H1 (cell line): ENCODE measurements at regions not wholly inside any gene's neighbourhood (a gene's known extent, or its start where the extent isn't known, plus 50 kb on each side); places are given as distances from the start of the nearest gene placed in this dataset.

ENCODE experiments used
- CTCF ChIA-PET: fragments of 300-600 bp; sonication (Branson Sonifier 250); formaldehyde crosslinking; loops from one replicate; lab custom pipeline; 2021; ENCODE audit not compliant: partially characterized antibody; lab: Charles Lee
- POLR2A ChIA-PET: fragments of 300-600 bp; sonication (Branson Sonifier 250); formaldehyde crosslinking; loops from one replicate; lab custom pipeline; 2021; ENCODE audit warnings: inconsistent platforms; ENCODE audit not compliant: partially characterized antibody; lab: Charles Lee
- DNase-seq, 2 experiments: peaks; one replicate each; pipeline versions ENCODE4 v3.0.0 to v3.0.0-alpha.2; 2010 to 2022; ENCODE audit warnings: low spot score in 2 of 2, low read depth in 1 of 2, mixed read lengths in 1 of 2
- FAIRE-seq: peaks from 2 replicates; lab custom pipeline; 2011; peaks lifted over from hg19 to GRCh38; lab: Jason Lieb, UNC
- H2AFZ ChIP-seq: 2 replicates; pipeline ENCODE4 v1.8.1; 2012; ENCODE audit warnings: low read length, inconsistent platforms
- H2AK5ac ChIP-seq: 2 replicates; pipeline ENCODE4 v1.6.1; 2013; ENCODE audit warnings: low read depth, low read length
- H2BK120ac ChIP-seq: replicated peaks from 2 replicates; pipeline ENCODE3; 2013; ENCODE audit warnings: low read depth, low read length, inconsistent platforms
- H2BK12ac ChIP-seq: 2 replicates; pipeline ENCODE4 v1.6.1; 2013; ENCODE audit warnings: low read depth, low read length
- H2BK15ac ChIP-seq: 2 replicates; pipeline ENCODE4 v1.6.1; 2013; ENCODE audit warnings: low read length
- H2BK20ac ChIP-seq: 2 replicates; pipeline ENCODE4 v1.6.1; 2013; ENCODE audit warnings: low read length
- H2BK5ac ChIP-seq: 2 replicates; pipeline ENCODE4 v1.6.1; 2013; ENCODE audit warnings: low read depth, low read length
- H3K14ac ChIP-seq: 2 replicates; pipeline ENCODE4 v1.6.1; 2013; ENCODE audit warnings: inconsistent platforms; ENCODE audit not compliant: insufficient read length
- H3K18ac ChIP-seq: 2 replicates; pipeline ENCODE4 v1.6.1; 2013; ENCODE audit warnings: low read length; ENCODE audit errors: extremely low read depth
- H3K23ac ChIP-seq: 2 replicates; pipeline ENCODE4 v1.6.1; 2013; ENCODE audit warnings: inconsistent platforms; ENCODE audit not compliant: insufficient read length
- H3K23me2 ChIP-seq: 2 replicates; pipeline ENCODE4 v1.6.1; 2013; ENCODE audit warnings: low read depth, low read length
- H3K27ac ChIP-seq: 2 replicates; pipeline ENCODE4 v1.6.1; 2011; ENCODE audit warnings: low read depth, low read length, inconsistent platforms
- H3K27me3 ChIP-seq, 4 experiments: replicated peaks in 1 of 4; 1 replicate in 1 of 4; 2 replicates in 3 of 4; pipeline versions ENCODE4 v1.6.1 to v1.8.1; 2011 to 2013; ENCODE audit warnings: low read length in 3 of 4, mild to moderate bottlenecking in 3 of 4, inconsistent platforms in 2 of 4, mixed read lengths in 2 of 4, moderate library complexity in 1 of 4; ENCODE audit not compliant: control insufficient read depth in 3 of 4, insufficient read depth in 3 of 4; ENCODE audit errors: extremely low read depth in 1 of 4
- H3K36me3 ChIP-seq, 4 experiments: 2 replicates each; pipeline versions ENCODE4 v1.6.1 to v1.8.1; 2011 to 2013; ENCODE audit warnings: mild to moderate bottlenecking in 4 of 4, low read length in 3 of 4, moderate library complexity in 2 of 4, control low read depth in 1 of 4, inconsistent platforms in 1 of 4; ENCODE audit not compliant: insufficient read depth in 4 of 4, control insufficient read depth in 2 of 4
- H3K4ac ChIP-seq: replicated peaks from 2 replicates; pipeline ENCODE3; 2013; ENCODE audit warnings: low read length, low read depth, mixed read lengths, inconsistent platforms; ENCODE audit not compliant: insufficient read length
- H3K4me1 ChIP-seq, 4 experiments: replicated peaks in 1 of 4; 1 replicate in 1 of 4; 2 replicates in 3 of 4; pipeline versions ENCODE4 v1.6.1 to v1.8.1; 2011 to 2013; ENCODE audit warnings: low read length in 3 of 4, inconsistent platforms in 2 of 4, mixed read lengths in 1 of 4; ENCODE audit not compliant: insufficient read depth in 4 of 4, control insufficient read depth in 3 of 4
- H3K4me2 ChIP-seq, 2 experiments: 2 replicates each; pipeline versions ENCODE4 v1.6.1 to v1.8.1; 2011 to 2013; ENCODE audit warnings: low read depth in 2 of 2, low read length in 2 of 2, control low read depth in 1 of 2, inconsistent platforms in 1 of 2, mild to moderate bottlenecking in 1 of 2; ENCODE audit not compliant: insufficient read depth in 1 of 2
- H3K4me3 ChIP-seq, 4 experiments: fragments of 200-600, 300-600 bp in 1 of 4; sonication (generic), shearing (Covaris generic), sonication (Bioruptor Twin) in 1 of 4; 2 replicates each; pipeline versions ENCODE4 v1.5.1 to v1.8.1; 2011 to 2016; ENCODE audit warnings: low read length in 4 of 4, low read depth in 3 of 4, control low read depth in 2 of 4, inconsistent platforms in 2 of 4, mild to moderate bottlenecking in 2 of 4, mixed read lengths in 1 of 4, moderate library complexity in 1 of 4; ENCODE audit not compliant: insufficient read depth in 2 of 4; ENCODE audit errors: extremely low read depth in 1 of 4
- H3K56ac ChIP-seq: replicated peaks from 2 replicates; pipeline ENCODE3; 2013; ENCODE audit warnings: low read depth, mild to moderate bottlenecking, mixed read lengths, low read length, inconsistent platforms; ENCODE audit not compliant: insufficient read length
- H3K79me1 ChIP-seq: 2 replicates; pipeline ENCODE4 v1.6.1; 2013; ENCODE audit warnings: low read depth, low read length, control low read depth
- H3K79me2 ChIP-seq, 2 experiments: 2 replicates each; pipeline versions ENCODE4 v1.6.1 to v1.8.1; 2012 to 2013; ENCODE audit warnings: low read length in 2 of 2, mild to moderate bottlenecking in 2 of 2, inconsistent platforms in 1 of 2; ENCODE audit not compliant: insufficient read depth in 2 of 2, control insufficient read depth in 1 of 2
- H3K9ac ChIP-seq, 4 experiments: replicated peaks in 1 of 4; 1 replicate in 1 of 4; 2 replicates in 3 of 4; pipeline versions ENCODE4 v1.6.1 to v1.8.1; 2011 to 2013; ENCODE audit warnings: low read depth in 3 of 4, low read length in 3 of 4, control low read depth in 2 of 4, mild to moderate bottlenecking in 2 of 4, moderate library complexity in 2 of 4, inconsistent platforms in 1 of 4; ENCODE audit errors: extremely low read depth in 1 of 4
- H3K9me3 ChIP-seq, 2 experiments: 2 replicates each; pipeline versions ENCODE4 v1.6.1 to v1.8.1; 2012 to 2013; ENCODE audit warnings: mild to moderate bottlenecking in 2 of 2, moderate library complexity in 2 of 2, control low read depth in 1 of 2, inconsistent platforms in 1 of 2, low read depth in 1 of 2, low read length in 1 of 2, mixed read lengths in 1 of 2; ENCODE audit not compliant: insufficient read depth in 2 of 2
- H4K20me1 ChIP-seq, 2 experiments: replicated peaks in 1 of 2; 2 replicates each; pipeline versions ENCODE3 to v1.8.1; 2011 to 2013; ENCODE audit warnings: inconsistent platforms in 2 of 2, low read length in 2 of 2, mild to moderate bottlenecking in 1 of 2; ENCODE audit not compliant: insufficient read depth in 2 of 2, control insufficient read depth in 1 of 2
- H4K5ac ChIP-seq: 2 replicates; pipeline ENCODE4 v1.6.1; 2013; ENCODE audit warnings: low read length, low read depth, mixed read lengths, inconsistent platforms; ENCODE audit not compliant: insufficient read length
- H4K8ac ChIP-seq: 2 replicates; pipeline ENCODE4 v1.8.0; 2013; ENCODE audit warnings: mild to moderate bottlenecking, moderate library complexity, low read length, inconsistent platforms; ENCODE audit not compliant: insufficient read depth; ENCODE audit errors: extremely low read depth
- H4K91ac ChIP-seq: replicated peaks from 2 replicates; pipeline ENCODE3; 2013; ENCODE audit warnings: low read length, mixed read lengths, inconsistent platforms; ENCODE audit not compliant: insufficient read length
- RAD21 ChIP-seq, 2 experiments: IDR thresholded peaks in 1 of 2; conservative IDR thresholded peaks in 1 of 2; 2 replicates each; pipeline ENCODE4 v1.6.1; 2011; ENCODE audit warnings: low read depth in 2 of 2, low read length in 2 of 2, improper control_type of control experiment in 1 of 2, inconsistent platforms in 1 of 2, mild to moderate bottlenecking in 1 of 2, moderate library complexity in 1 of 2
- RBBP5 ChIP-seq: IDR thresholded peaks from 2 replicates; pipeline ENCODE4 v1.7.1; 2012; ENCODE audit warnings: low read depth, mild to moderate bottlenecking, inconsistent platforms, low read length, moderate library complexity, borderline replicate concordance
- WGBS, 2 experiments: shearing (Covaris generic) in 1 of 2; methylation state at CpG; one replicate each; pipeline versions ENCODE4 v1.1.6 to v1.1.7; 2013 to 2015; ENCODE audit warnings: low lambda C conversion rate in 2 of 2, mixed read lengths in 2 of 2, inconsistent platforms in 1 of 2, low coverage in 1 of 2, missing lambda C conversion rate in 1 of 2; ENCODE audit not compliant: insufficient replicate concordance in 2 of 2, insufficient coverage in 1 of 2, insufficient read length in 1 of 2; ENCODE audit errors: extremely low coverage in 1 of 2, missing lambda C conversion rate in 1 of 2; 5-methylcytosine and 5-hydroxymethylcytosine counted together

GRCh38 chr2:139685090-139685983, 905.1 kb upstream of the NXPH2 start:
- Histone ChIP-seq H3K4ac (no peak overlapping the region), H3K4me2 (no peak overlapping the region), H4K5ac (no peak overlapping the region), H3K9ac (no peak overlapping the region), H3K27me3 (no peaks in the 10 kb centered on the region), H3K23ac (no peak overlapping the region), H3K27ac (no peak overlapping the region), H2BK12ac (no peak overlapping the region), H3K14ac (no peak overlapping the region), H2BK15ac (no peak overlapping the region), H3K23me2 (no peaks in the 10 kb centered on the region), H2BK5ac (no peak overlapping the region), H2AK5ac (no peak overlapping the region), H4K20me1 (no peaks in the 10 kb centered on the region), H3K56ac (no peak overlapping the region), H3K4me3 (no peak overlapping the region), H3K9me3 (no peaks in the 10 kb centered on the region), H4K91ac (no peak overlapping the region), H2BK20ac (peak overlapping the region; percentile 16; the same call in 1 of the 2 replicates), H3K79me1 (no peaks in the 10 kb centered on the region), H2AFZ (peak overlapping the region; percentile 8; the same call in 1 of the 2 replicates), H3K18ac (no peak overlapping the region), H3K79me2 (no peaks in the 10 kb centered on the region), H2BK120ac (no peak overlapping the region), H4K8ac (no peak overlapping the region), H3K36me3 (no peaks in the 10 kb centered on the region), H3K4me1 (peaks cover 0 to 9% (median 0%) of the 10 kb centered on the region in 4 experiments; a peak in 2 of 7 replicates)
- ChIA-PET POLR2A (no interaction called here), CTCF (interaction anchor here (0.7 kb wide), 1 partner anchor 9 kb away, joined by 3 read pairs; no protein-coding TSS in a partner anchor)
- FAIRE-seq (no peak), DNase-seq (no peak)
- TF ChIP-seq RBBP5 (no peak), RAD21 (IDR thresholded peaks at IDR 0.05 in 1 of 2, conservative IDR thresholded peaks at IDR 0.05 in 1 of 2; ENCODE audit: low read depth in 2 of 2, low read length in 2 of 2) (peak in 1 of 2 experiments; percentile 21; a peak in 1 of 4 replicates)
- 71% methylated on average over 5 of the region's 5 CpGs; no CpG with 5 or more reads in 1 of the 2 experiments for WGBS, 2 experiments
